Cardiac muscle cell (in vitro differentiated cells and primary cell): ENCODE measurements at regions not wholly inside any gene's neighbourhood (a gene's known extent, or its start where the extent isn't known, plus 50 kb on each side); places are given as distances from the start of the nearest gene placed in this dataset.

Source experiments
- DNase-seq, 2 donors: peaks; one replicate each; pipeline versions ENCODE4 v3.0.0 to v3.0.0-alpha.2; 2010 to 2017; ENCODE audit warnings: low read depth in 1 of 2, low spot score in 1 of 2
- H3K27ac ChIP-seq: fragments of 200-600 bp; sonication (generic); 2 replicates; pipeline ENCODE4 v1.5.1; 2016
- H3K27me3 ChIP-seq: fragments of 200-600 bp; sonication (generic); 2 replicates; pipeline ENCODE4 v1.6.0; 2016; ENCODE audit warnings: control low read depth
- H3K36me3 ChIP-seq: fragments of 200-600 bp; sonication (generic); 2 replicates; pipeline ENCODE4 v1.5.1; 2016; ENCODE audit warnings: control low read depth
- H3K4me1 ChIP-seq: fragments of 200-600 bp; sonication (generic); 2 replicates; pipeline ENCODE4 v1.8.1; 2017; ENCODE audit warnings: low read depth, mild to moderate bottlenecking, mixed run types
- H3K4me3 ChIP-seq: fragments of 200-600 bp; sonication (generic); 2 replicates; pipeline ENCODE4 v1.5.1; 2016; ENCODE audit warnings: mild to moderate bottlenecking
- H3K9me3 ChIP-seq: fragments of 200-600 bp; sonication (generic); 2 replicates; pipeline ENCODE4 v1.5.1; 2017; ENCODE audit warnings: low read depth, mild to moderate bottlenecking, control low read depth
- CTCF ChIP-seq: IDR thresholded peaks from 2 replicates; pipeline ENCODE4 v1.5.1; 2012; ENCODE audit warnings: low read depth, mild to moderate bottlenecking, low read length

GRCh38 chr9:134247918-134248631, 78.2 kb upstream of the RXRA start:
- no peak for TF ChIP-seq CTCF
- Histone ChIP-seq H3K4me1 (peaks cover under 1% of the 10 kb centered on the region), H3K4me3 (no peak overlapping the region)

GRCh38 chr9:134251296-134252069, 74.8 kb upstream of the RXRA start:
- no peaks in the 10 kb centered on the region for H3K27me3 ChIP-seq
- no peaks in the 10 kb centered on the region for H3K9me3 ChIP-seq
- no peaks in the 10 kb centered on the region for H3K36me3 ChIP-seq
- no peak for TF ChIP-seq CTCF
- no peaks in the 10 kb centered on the region for H3K4me1 ChIP-seq
- H3K4me3 ChIP-seq: no peak overlapping the region
- no peak overlapping the region for H3K27ac ChIP-seq
- no peak for DNase-seq

More at GRCh38 chr9:134247918-134248631, 78.2 kb upstream of the RXRA start:
- H3K27ac ChIP-seq: no peak overlapping the region
- DNase-seq: no peak
- no peaks in the 10 kb centered on the region for H3K9me3 ChIP-seq
- H3K36me3 ChIP-seq: no peaks in the 10 kb centered on the region
- H3K27me3 ChIP-seq: no peaks in the 10 kb centered on the region

GRCh38 chr9:134252084-134252830, 74.0 kb upstream of the RXRA start:
- Histone ChIP-seq H3K36me3 (no peaks in the 10 kb centered on the region), H3K27ac (no peak overlapping the region), H3K4me1 (no peaks in the 10 kb centered on the region), H3K4me3 (no peak overlapping the region), H3K27me3 (no peaks in the 10 kb centered on the region), H3K9me3 (no peaks in the 10 kb centered on the region)
- no peak for DNase-seq
- TF ChIP-seq CTCF: no peak

GRCh38 chr9:134253606-134254205, 72.5 kb upstream of the RXRA start:
- no peaks in the 10 kb centered on the region for H3K9me3 ChIP-seq
- H3K4me3 ChIP-seq: no peak overlapping the region
- peak in 1 of 2 donors; percentile 24 for DNase-seq
- H3K4me1 ChIP-seq: no peaks in the 10 kb centered on the region
- H3K36me3 ChIP-seq: no peaks in the 10 kb centered on the region
- no peaks in the 10 kb centered on the region for H3K27me3 ChIP-seq
- no peak overlapping the region for H3K27ac ChIP-seq
- TF ChIP-seq CTCF: no peak

- no peaks in the 10 kb centered on the region for H3K36me3 ChIP-seq
- H3K27me3 ChIP-seq: no peaks in the 10 kb centered on the region
- TF ChIP-seq CTCF: no peak
- H3K4me3 ChIP-seq: no peak overlapping the region
- H3K4me1 ChIP-seq: no peaks in the 10 kb centered on the region
- H3K27ac ChIP-seq: no peak overlapping the region
- no peak for DNase-seq
- no peaks in the 10 kb centered on the region for H3K9me3 ChIP-seq
Measured at GRCh38 chr9:134258332-134258731, 67.9 kb upstream of the RXRA start.
